IMR-90 (cell line): ENCODE measurements at regions not wholly inside any gene's neighbourhood (a gene's known extent, or its start where the extent isn't known, plus 50 kb on each side); places are given as distances from the start of the nearest gene placed in this dataset.

ENCODE experiments used
- ATAC-seq: fragments of 200-7000 bp; cut with Tn5 transposase; 2 replicates; pipeline ENCODE4 v1.9.1; 2020; ENCODE audit warnings: low read depth, mild to moderate bottlenecking, moderate library complexity
- BruUV-seq: library from RNA; stranded (reverse); fragments of 400-500 nt; replicated peaks from 2 replicates; lab custom pipeline; 2021; lab: Mats Ljungman, UMichigan
- CTCF ChIA-PET: fragments of 300-600 bp; formaldehyde crosslinking; extraction: SDS; loops from one replicate; lab custom pipeline; 2021; ENCODE audit warnings: antibody characterized with exemption; lab: Yijun Ruan, JAX
- POLR2A ChIA-PET: fragments of 300-600 bp; sonication (Branson Sonifier 250); formaldehyde crosslinking; loops from one replicate; lab custom pipeline; 2022; ENCODE audit warnings: antibody characterized with exemption; ENCODE audit not compliant: unreplicated experiment; lab: Charles Lee
- DNase-seq: peaks from one replicate; pipeline ENCODE4 v3.0.0; 2013
- H2AFZ ChIP-seq: replicated peaks from 2 replicates; pipeline ENCODE3; 2013; ENCODE audit warnings: low read length, mild to moderate bottlenecking; ENCODE audit not compliant: poor library complexity
- H2AK5ac ChIP-seq: 2 replicates; pipeline ENCODE4 v1.6.1; 2013; ENCODE audit warnings: low read depth, low read length, inconsistent platforms
- H2AK9ac ChIP-seq: replicated peaks from 2 replicates; pipeline ENCODE3; 2013; ENCODE audit warnings: mild to moderate bottlenecking, low read depth, low read length, moderate library complexity; ENCODE audit not compliant: poor library complexity
- H2BK120ac ChIP-seq: 2 replicates; pipeline ENCODE4 v1.6.1; 2013; ENCODE audit warnings: low read depth, low read length, inconsistent platforms
- H2BK15ac ChIP-seq: 3 replicates; pipeline ENCODE4 v1.6.1; 2013; ENCODE audit warnings: low read depth, low read length, inconsistent platforms
- H2BK20ac ChIP-seq: 2 replicates; pipeline ENCODE4 v1.6.1; 2013; ENCODE audit warnings: low read depth, mild to moderate bottlenecking, inconsistent platforms, low read length, moderate library complexity
- H2BK5ac ChIP-seq: 2 replicates; pipeline ENCODE4 v1.6.1; 2013; ENCODE audit warnings: mild to moderate bottlenecking, low read depth, low read length, inconsistent platforms; ENCODE audit not compliant: poor library complexity, severe bottlenecking
- H3K14ac ChIP-seq: replicated peaks from 2 replicates; pipeline ENCODE4 v1.6.1; 2013; ENCODE audit warnings: low read depth, low read length, inconsistent platforms
- H3K18ac ChIP-seq: 2 replicates; pipeline ENCODE4 v1.6.1; 2013; ENCODE audit warnings: low read depth, low read length, control low read depth
- H3K23ac ChIP-seq: 2 replicates; pipeline ENCODE4 v1.6.1; 2013; ENCODE audit warnings: low read depth, low read length, inconsistent platforms
- H3K27ac ChIP-seq: 2 replicates; pipeline ENCODE4 v1.5.1; 2013; ENCODE audit warnings: mild to moderate bottlenecking, control low read depth, low read length; ENCODE audit not compliant: insufficient read depth
- H3K27me3 ChIP-seq: 2 replicates; pipeline ENCODE4 v1.6.1; 2013; ENCODE audit warnings: low read length; ENCODE audit not compliant: control insufficient read depth, insufficient read depth
- H3K36me3 ChIP-seq: 2 replicates; pipeline ENCODE4 v1.6.1; 2013; ENCODE audit warnings: low read length, mixed read lengths; ENCODE audit not compliant: control insufficient read depth, insufficient read depth
- H3K4ac ChIP-seq: 2 replicates; pipeline ENCODE4 v1.6.1; 2013; ENCODE audit warnings: low read depth, low read length, inconsistent platforms
- H3K4me1 ChIP-seq: 2 replicates; pipeline ENCODE4 v1.6.1; 2013; ENCODE audit warnings: low read length, mixed read lengths; ENCODE audit not compliant: control insufficient read depth, insufficient read depth
- H3K4me2 ChIP-seq: 2 replicates; pipeline ENCODE4 v1.6.1; 2013; ENCODE audit warnings: low read depth, mild to moderate bottlenecking, control low read depth, low read length, moderate library complexity
- H3K4me3 ChIP-seq: 2 replicates; pipeline ENCODE4 v1.5.1; 2013; ENCODE audit warnings: low read depth, mild to moderate bottlenecking, control low read depth, low read length, moderate library complexity; ENCODE audit not compliant: insufficient read depth
- H3K56ac ChIP-seq: 2 replicates; pipeline ENCODE4 v1.6.1; 2013; ENCODE audit warnings: low read length, inconsistent platforms; ENCODE audit not compliant: insufficient read depth; ENCODE audit errors: extremely low read depth
- H3K79me1 ChIP-seq, 2 experiments: 2 replicates each; pipeline ENCODE4 v1.6.1; 2013; ENCODE audit warnings: low read length in 2 of 2, inconsistent platforms in 1 of 2, low read depth in 1 of 2
- H3K9ac ChIP-seq: 2 replicates; pipeline ENCODE4 v1.6.1; 2013; ENCODE audit warnings: low read depth, low read length, control low read depth
- H3K9me1 ChIP-seq: 2 replicates; pipeline ENCODE4 v1.6.1; 2013; ENCODE audit warnings: low read length, inconsistent platforms; ENCODE audit not compliant: insufficient read depth
- H3K9me3 ChIP-seq: 2 replicates; pipeline ENCODE4 v1.6.1; 2013; ENCODE audit warnings: low read length; ENCODE audit not compliant: control insufficient read depth, insufficient read depth
- H4K20me1 ChIP-seq: 2 replicates; pipeline ENCODE4 v1.6.1; 2013; ENCODE audit warnings: low read length, inconsistent platforms; ENCODE audit not compliant: insufficient read depth
- H4K5ac ChIP-seq: 2 replicates; pipeline ENCODE4 v1.6.1; 2013; ENCODE audit warnings: mild to moderate bottlenecking, low read depth, low read length, control low read depth
- H4K8ac ChIP-seq, 2 experiments: 2 replicates each; pipeline ENCODE4 v1.6.1; 2013; ENCODE audit warnings: low read depth in 2 of 2, low read length in 2 of 2, control low read depth in 1 of 2, inconsistent platforms in 1 of 2
- H4K91ac ChIP-seq: 2 replicates; pipeline ENCODE4 v1.6.1; 2013; ENCODE audit warnings: low read depth, low read length, inconsistent platforms; ENCODE audit not compliant: insufficient read depth
- BHLHE40 ChIP-seq: fragments of 150-350 bp; IDR thresholded peaks from 2 replicates; pipeline ENCODE4 v1.6.1; 2016; ENCODE audit warnings: mild to moderate bottlenecking, low read depth, low read length
- CEBPB ChIP-seq: IDR thresholded peaks from 2 replicates; pipeline ENCODE4 v1.6.1; 2012; ENCODE audit warnings: low read depth, low read length, improper control_type of control experiment
- CHD1 ChIP-seq: IDR thresholded peaks from 2 replicates; pipeline ENCODE4 v1.6.1; 2012; ENCODE audit warnings: low read depth, low read length, improper control_type of control experiment
- CTCF ChIP-seq: conservative IDR thresholded peaks from 2 replicates; pipeline ENCODE4 v1.5.1; 2012; ENCODE audit warnings: mild to moderate bottlenecking, low read depth, low read length, improper control_type of control experiment
- ELK1 ChIP-seq: fragments of 150-350 bp; IDR thresholded peaks from 2 replicates; pipeline ENCODE4 v1.6.1; 2016; ENCODE audit warnings: low read depth, mild to moderate bottlenecking, low read length, moderate library complexity, borderline replicate concordance
- MAFK ChIP-seq: IDR thresholded peaks from 2 replicates; pipeline ENCODE4 v1.6.1; 2012; ENCODE audit warnings: low read depth, low read length, improper control_type of control experiment
- MXI1 ChIP-seq: IDR thresholded peaks from 2 replicates; pipeline ENCODE4 v1.6.1; 2012; ENCODE audit warnings: low read depth, mild to moderate bottlenecking, low read length, moderate library complexity, borderline replicate concordance
- NFE2L2 ChIP-seq: fragments of 150-350 bp; IDR thresholded peaks from 2 replicates; pipeline ENCODE4 v1.6.1; 2016; ENCODE audit warnings: low read depth, mild to moderate bottlenecking, low read length
- RAD21 ChIP-seq: IDR thresholded peaks from 2 replicates; pipeline ENCODE4 v1.6.1; 2012; ENCODE audit warnings: low read length, improper control_type of control experiment
- RCOR1 ChIP-seq: IDR thresholded peaks from 2 replicates; pipeline ENCODE4 v1.6.1; 2012; ENCODE audit warnings: mild to moderate bottlenecking, low read length, improper control_type of control experiment; ENCODE audit not compliant: insufficient replicate concordance
- RFX5 ChIP-seq: IDR thresholded peaks from 2 replicates; pipeline ENCODE4 v1.8.0; 2012; ENCODE audit warnings: low read depth, mild to moderate bottlenecking, low read length, moderate library complexity
- SMC3 ChIP-seq: fragments of 150-350 bp; IDR thresholded peaks from 2 replicates; pipeline ENCODE4 v1.6.1; 2016; ENCODE audit warnings: low read depth, mild to moderate bottlenecking, antibody characterized with exemption, low read length, moderate library complexity
- USF2 ChIP-seq: fragments of 150-350 bp; IDR thresholded peaks from 2 replicates; pipeline ENCODE4 v1.6.1; 2017; ENCODE audit warnings: mild to moderate bottlenecking, antibody characterized with exemption, low read length, low read depth
- WGBS, 2 experiments: methylation state at CpG; one replicate each; pipeline versions ENCODE4 v1.1.5 to v1.1.7; 2013; ENCODE audit warnings: missing lambda C conversion rate in 2 of 2; ENCODE audit not compliant: insufficient read length in 1 of 2; ENCODE audit errors: extremely low coverage in 2 of 2; 5-methylcytosine and 5-hydroxymethylcytosine counted together
- dilution Hi-C: fragments of 300-500 bp; cut with HindIII; formaldehyde crosslinking; loops from one replicate; pipeline ENCODE4 v1.14.3; 2018; ENCODE audit warnings: low sequenced_read_pairs; ENCODE audit not compliant: unreplicated experiment
- in situ Hi-C: fragments of 300-500 bp; cut with MboI; formaldehyde crosslinking; loops from 3 replicates; pipeline ENCODE4 v1.14.3; 2019; ENCODE audit warnings: low sequenced_read_pairs, inconsistent platforms, mixed read lengths
- intact Hi-C: fragments of 100-400 bp; cut with micrococcal nuclease; formaldehyde crosslinking; loops from 2 replicates; pipeline ENCODE4 v1.10.0; 2022

DNA sequence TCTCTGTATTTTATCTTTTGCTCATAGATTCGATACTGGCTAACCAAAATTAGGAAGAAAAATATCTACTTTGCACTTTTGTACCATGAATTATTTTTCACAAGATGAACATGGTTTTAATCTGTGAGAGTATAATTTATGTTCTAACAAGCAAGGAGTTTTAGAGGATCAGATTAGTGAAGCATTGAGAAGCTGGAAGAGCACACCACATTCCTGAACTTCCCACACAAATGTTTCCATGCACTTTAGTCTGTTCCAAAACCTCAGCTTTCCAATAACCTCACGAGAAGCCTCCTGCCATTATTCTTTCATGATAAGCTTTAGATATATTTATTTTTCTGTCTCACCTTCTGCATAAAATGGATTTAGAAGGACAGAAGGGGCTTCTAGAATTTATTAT lies 98.7 kb upstream of the MPDZ start:
- Histone ChIP-seq H2BK120ac (no peak overlapping the region), H3K23ac (no peak overlapping the region), H3K56ac (no peak overlapping the region), H3K27me3 (no peaks in the 10 kb centered on the region; the same call in 1 of the 2 replicates), H3K36me3 (no peaks in the 10 kb centered on the region), H3K4ac (no peak overlapping the region), H4K5ac (no peak overlapping the region), H3K4me3 (no peak overlapping the region), H3K14ac (no peak overlapping the region), H4K8ac (no peak overlapping the region), H3K79me1 (no peaks in the 10 kb centered on the region), H2BK5ac (no peak overlapping the region), H2AK9ac (no peak overlapping the region), H4K91ac (no peak overlapping the region), H3K9me1 (no peaks in the 10 kb centered on the region), H2BK15ac (no peak overlapping the region), H3K9ac (no peak overlapping the region), H3K9me3 (no peaks in the 10 kb centered on the region), H3K4me1 (no peaks in the 10 kb centered on the region), H4K20me1 (no peaks in the 10 kb centered on the region), H3K4me2 (no peak overlapping the region), H2AK5ac (no peak overlapping the region), H3K27ac (no peak overlapping the region), H3K18ac (no peak overlapping the region), H2AFZ (no peak overlapping the region), H2BK20ac (no peak overlapping the region)
- CTCF ChIA-PET: no interaction called here
- no TSS peak for BruUV-seq
- in situ Hi-C loops: no loop called here
- ATAC-seq: no peak
- dilution Hi-C loops: no loop called here
- intact Hi-C loops: no loop called here
- DNase-seq: peak; percentile 4
- WGBS, 2 experiments: no CpG with 5 or more reads among the region's 2 CpGs
- TF ChIP-seq RAD21 (no peak), RCOR1 (no peak), CTCF (no peak), CEBPB (no peak), ELK1 (no peak), MXI1 (no peak), RFX5 (no peak), NFE2L2 (no peak), SMC3 (no peak), CHD1 (no peak), MAFK (no peak), BHLHE40 (no peak), USF2 (no peak)
- POLR2A ChIA-PET: no interaction called here
